Tibial artery (tissue), 4 donors: ENCODE measurements at regions not wholly inside any gene's neighbourhood (a gene's known extent, or its start where the extent isn't known, plus 50 kb on each side); places are given as distances from the start of the nearest gene placed in this dataset.

Experiments
- DNase-seq, 2 donors: peaks; one replicate each; pipeline ENCODE4 v3.0.0-alpha.2; 2019
- H3K27ac ChIP-seq, 2 donors: fragments of 200-600 bp; sonication (generic) in 1 of 2; 1 replicate in 1 of 2; 2 replicates in 1 of 2; pipeline ENCODE4 v1.5.1; 2018 to 2019; ENCODE audit warnings: mild to moderate bottlenecking in 1 of 2
- H3K27me3 ChIP-seq, 2 donors: fragments of 200-600 bp; sonication (generic) in 1 of 2; one replicate each; pipeline versions ENCODE4 v1.5.1 to v1.6.0; 2016 to 2019
- H3K36me3 ChIP-seq, 3 donors: fragments of 200-600 bp; sonication (generic) in 2 of 3; one replicate each; pipeline ENCODE4 v1.5.1; 2016 to 2019; ENCODE audit warnings: mild to moderate bottlenecking in 2 of 3
- H3K4me1 ChIP-seq, 4 donors: fragments of 200-600 bp; sonication (generic) in 2 of 4; 1 replicate in 3 of 4; 2 replicates in 1 of 4; pipeline ENCODE4 v1.5.1; 2016 to 2019
- H3K4me3 ChIP-seq, 2 donors: fragments of 200-600 bp; sonication (generic) in 1 of 2; 1 replicate in 1 of 2; 2 replicates in 1 of 2; pipeline ENCODE4 v1.5.1; 2018 to 2019; ENCODE audit warnings: mild to moderate bottlenecking in 2 of 2
- H3K9me3 ChIP-seq, 3 donors: fragments of 200-600 bp; sonication (generic) in 1 of 3; one replicate each; pipeline ENCODE4 v1.5.1; 2016 to 2019
- CTCF ChIP-seq, 2 experiments: fragments of 200-600 bp in 1 of 2; fragments of 450-650 bp in 1 of 2; IDR thresholded peaks; one replicate each; pipeline ENCODE4 v1.5.1; 2017 to 2019; ENCODE audit warnings: antibody characterized with exemption in 2 of 2, mild to moderate bottlenecking in 1 of 2, moderate library complexity in 1 of 2
- intact Hi-C: fragments of 100-400 bp; cut with DNase I; formaldehyde crosslinking; loops from one replicate; pipeline ENCODE4 v1.15.0; 2023; ENCODE audit warnings: low total_unique reads

- TF ChIP-seq CTCF (IDR thresholded peaks at IDR 0.05) = no peak
- Histone ChIP-seq H3K36me3 (no peaks in the 10 kb centered on the region), H3K27me3 (no peaks in the 10 kb centered on the region), H3K4me3 (no peak overlapping the region), H3K9me3 (no peaks in the 10 kb centered on the region), H3K27ac (no peak overlapping the region), H3K4me1 (no peaks in the 10 kb centered on the region)
- no peak for DNase-seq
- intact Hi-C loops = no loop called here
Observed at GRCh38 chr3:24937228-24937627, 442.6 kb upstream of the THRB start.

GRCh38 chr3:24937780-24938179 lies 443.1 kb upstream of the THRB start:
- intact Hi-C loops = no loop called here
- no peak for TF ChIP-seq CTCF (IDR thresholded peaks at IDR 0.05)
- Histone ChIP-seq H3K4me3 (no peak overlapping the region), H3K27me3 (no peaks in the 10 kb centered on the region), H3K9me3 (no peaks in the 10 kb centered on the region), H3K36me3 (no peaks in the 10 kb centered on the region), H3K27ac (no peak overlapping the region), H3K4me1 (no peaks in the 10 kb centered on the region)
- no peak for DNase-seq

GRCh38 chr3:24943961-24944360 lies 449.3 kb upstream of the THRB start:
- TF ChIP-seq CTCF (IDR thresholded peaks at IDR 0.05) = no peak
- intact Hi-C loops = no loop called here
- H3K9me3 ChIP-seq = no peaks in the 10 kb centered on the region

GRCh38 chr3:24944805-24945520 lies 450.3 kb upstream of the THRB start:
- DNase-seq = no peak
- H3K4me1 ChIP-seq = no peaks in the 10 kb centered on the region
- intact Hi-C loops = no loop called here
- H3K9me3 ChIP-seq = no peaks in the 10 kb centered on the region
- no peaks in the 10 kb centered on the region for H3K36me3 ChIP-seq
- H3K4me3 ChIP-seq = no peak overlapping the region
- H3K27ac ChIP-seq = no peak overlapping the region
- H3K27me3 ChIP-seq = no peaks in the 10 kb centered on the region
- no peak for TF ChIP-seq CTCF (IDR thresholded peaks at IDR 0.05)

More at GRCh38 chr3:24943961-24944360, 449.3 kb upstream of the THRB start:
- DNase-seq = no peak
- H3K27ac ChIP-seq = no peak overlapping the region
- no peaks in the 10 kb centered on the region for H3K4me1 ChIP-seq
- no peaks in the 10 kb centered on the region for H3K27me3 ChIP-seq
- no peak overlapping the region for H3K4me3 ChIP-seq
- H3K36me3 ChIP-seq = no peaks in the 10 kb centered on the region

- no peak overlapping the region for H3K27ac ChIP-seq
- H3K9me3 ChIP-seq = no peaks in the 10 kb centered on the region
- H3K4me1 ChIP-seq = no peaks in the 10 kb centered on the region
- no peak for TF ChIP-seq CTCF (IDR thresholded peaks at IDR 0.05)
- H3K4me3 ChIP-seq = no peak overlapping the region
- intact Hi-C loops = no loop called here
- H3K27me3 ChIP-seq = no peaks in the 10 kb centered on the region
- no peak for DNase-seq
- no peaks in the 10 kb centered on the region for H3K36me3 ChIP-seq
Observed at GRCh38 chr3:24945563-24945962, 450.9 kb upstream of the THRB start.

GRCh38 chr3:24947103-24947502 lies 452.5 kb upstream of the THRB start:
- no peaks in the 10 kb centered on the region for H3K9me3 ChIP-seq
- TF ChIP-seq CTCF (IDR thresholded peaks at IDR 0.05) = no peak
- no peaks in the 10 kb centered on the region for H3K4me1 ChIP-seq
- no peak overlapping the region for H3K27ac ChIP-seq
- no peak for DNase-seq
- no peaks in the 10 kb centered on the region for H3K27me3 ChIP-seq
- no peak overlapping the region for H3K4me3 ChIP-seq
- intact Hi-C loops = no loop called here
- no peaks in the 10 kb centered on the region for H3K36me3 ChIP-seq
